Neural progenitor cell (in vitro differentiated cells): ENCODE measurements at regions not wholly inside any gene's neighbourhood (a gene's known extent, or its start where the extent isn't known, plus 50 kb on each side); places are given as distances from the start of the nearest gene placed in this dataset.

Experiments
- EZH2 ChIP-seq: fragments of 200-600 bp; sonication (generic); IDR thresholded peaks from 2 replicates; pipeline ENCODE4 v1.6.1; 2017; ENCODE audit warnings: antibody characterized with exemption, mild to moderate bottlenecking, moderate library complexity
- TF ChIP-seq, protein P1 (sequence below): fragments of 200-600 bp; sonication (generic); IDR thresholded peaks from 2 replicates; pipeline ENCODE4 v1.5.1; 2017; ENCODE audit warnings: antibody characterized with exemption, mild to moderate bottlenecking

DNA sequence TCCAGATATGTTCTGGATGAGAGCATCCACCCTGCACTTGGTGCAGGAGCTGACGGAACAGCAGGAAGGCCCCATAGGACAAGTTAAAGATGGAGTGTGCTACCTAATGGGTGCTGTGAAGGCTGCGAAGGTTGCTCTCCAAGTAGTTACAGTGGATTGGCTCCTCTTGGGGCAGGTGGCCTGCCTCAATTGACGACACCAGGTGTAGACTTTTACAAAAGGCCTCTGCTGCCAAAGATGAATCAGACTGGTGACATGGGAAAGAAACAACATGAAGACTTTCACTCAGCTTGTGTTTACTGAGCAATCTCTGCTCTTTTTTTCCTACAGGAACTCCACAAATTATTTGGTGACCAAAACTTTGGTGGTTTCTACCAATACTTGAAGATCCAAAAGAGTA, 437.7 kb downstream of the PLCL1 start:
- TF ChIP-seq, protein P1, sequence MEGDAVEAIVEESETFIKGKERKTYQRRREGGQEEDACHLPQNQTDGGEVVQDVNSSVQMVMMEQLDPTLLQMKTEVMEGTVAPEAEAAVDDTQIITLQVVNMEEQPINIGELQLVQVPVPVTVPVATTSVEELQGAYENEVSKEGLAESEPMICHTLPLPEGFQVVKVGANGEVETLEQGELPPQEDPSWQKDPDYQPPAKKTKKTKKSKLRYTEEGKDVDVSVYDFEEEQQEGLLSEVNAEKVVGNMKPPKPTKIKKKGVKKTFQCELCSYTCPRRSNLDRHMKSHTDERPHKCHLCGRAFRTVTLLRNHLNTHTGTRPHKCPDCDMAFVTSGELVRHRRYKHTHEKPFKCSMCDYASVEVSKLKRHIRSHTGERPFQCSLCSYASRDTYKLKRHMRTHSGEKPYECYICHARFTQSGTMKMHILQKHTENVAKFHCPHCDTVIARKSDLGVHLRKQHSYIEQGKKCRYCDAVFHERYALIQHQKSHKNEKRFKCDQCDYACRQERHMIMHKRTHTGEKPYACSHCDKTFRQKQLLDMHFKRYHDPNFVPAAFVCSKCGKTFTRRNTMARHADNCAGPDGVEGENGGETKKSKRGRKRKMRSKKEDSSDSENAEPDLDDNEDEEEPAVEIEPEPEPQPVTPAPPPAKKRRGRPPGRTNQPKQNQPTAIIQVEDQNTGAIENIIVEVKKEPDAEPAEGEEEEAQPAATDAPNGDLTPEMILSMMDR = no peak
- TF ChIP-seq EZH2 = no peak
